ENCODE measurements at regions not wholly inside any gene's neighbourhood (a gene's known extent, or its start where the extent isn't known, plus 50 kb on each side); places are given as distances from the start of the nearest gene placed in this dataset.

- Histone ChIP-seq H2AK5ac (ENCODE audit: insufficient read length, low read length) (no peak overlapping the region), H2BK120ac (ENCODE audit: low read depth, low read length, poor library complexity, severe bottlenecking) (no peak overlapping the region), H3K4ac (ENCODE audit: low read depth, low read length) (no peak overlapping the region), H3K9me3 (ENCODE audit: control insufficient read depth, low read depth, low read length) (no peaks in the 10 kb centered on the region), H3K18ac (ENCODE audit: insufficient read length, low read depth, low read length) (no peak overlapping the region), H3K79me1 (ENCODE audit: insufficient read depth, low read depth, low read length, poor library complexity, severe bottlenecking) (no peaks in the 10 kb centered on the region), H4K8ac (replicated peaks; ENCODE audit: insufficient read length, low read depth, low read length) (no peak overlapping the region), H3K4me2 (ENCODE audit: insufficient read depth, insufficient read length, low read length) (no peak overlapping the region), H4K5ac (ENCODE audit: insufficient read length, low read depth, low read length) (no peak overlapping the region), H3K23me2 (ENCODE audit: insufficient read length, low read depth, low read length, poor library complexity, severe bottlenecking) (no peaks in the 10 kb centered on the region), H2BK5ac (ENCODE audit: insufficient read length, low read length) (no peak overlapping the region), H3K4me1 (ENCODE audit: insufficient read depth, low read length) (no peaks in the 10 kb centered on the region), H4K20me1 (ENCODE audit: control insufficient read depth, insufficient read depth, insufficient read length) (no peaks in the 10 kb centered on the region), H3K14ac (ENCODE audit: insufficient read depth, low read length) (no peak overlapping the region), H3K79me2 (ENCODE audit: insufficient read depth, low read length) (no peaks in the 10 kb centered on the region), H3K9ac (ENCODE audit: extremely low read depth, insufficient read length, low read length) (no peak overlapping the region), H3T11ph (ENCODE audit: low read length) (no peak overlapping the region), H3K27ac (ENCODE audit: insufficient read length, low read depth, low read length) (no peak overlapping the region), H2BK20ac (ENCODE audit: low read depth, low read length, poor library complexity, severe bottlenecking) (no peak overlapping the region), H4K91ac (ENCODE audit: insufficient read length, low read depth, low read length) (no peak overlapping the region), H3K27me3 (ENCODE audit: insufficient read depth, low read length) (no peaks in the 10 kb centered on the region), H2AFZ (ENCODE audit: low read length) (no peak overlapping the region), H3K23ac (ENCODE audit: insufficient read length, low read depth, low read length) (no peak overlapping the region), H3K56ac (ENCODE audit: insufficient read length, low read depth, low read length) (no peak overlapping the region), H2BK15ac (ENCODE audit: low read depth, low read length) (no peak overlapping the region), H2BK12ac (ENCODE audit: insufficient read length, low read depth, low read length) (no peak overlapping the region)
- Mint-ChIP-seq H3K36me3 (ENCODE audit: insufficient read depth in 1 of 3, low read depth in 3 of 3) (no peaks in the 10 kb centered on the region), H3K4me3 (no peak overlapping the region), H3K27ac (no peak overlapping the region), H3K9me3 (no peaks in the 10 kb centered on the region), H3K27me3 (ENCODE audit: low read depth) (no peaks in the 10 kb centered on the region), H3K4me1 (peaks cover 0 to 8% of the 10 kb centered on the region in 2 experiments; a peak in 1 of 4 replicates)
- TF ChIP-seq, protein P1, sequence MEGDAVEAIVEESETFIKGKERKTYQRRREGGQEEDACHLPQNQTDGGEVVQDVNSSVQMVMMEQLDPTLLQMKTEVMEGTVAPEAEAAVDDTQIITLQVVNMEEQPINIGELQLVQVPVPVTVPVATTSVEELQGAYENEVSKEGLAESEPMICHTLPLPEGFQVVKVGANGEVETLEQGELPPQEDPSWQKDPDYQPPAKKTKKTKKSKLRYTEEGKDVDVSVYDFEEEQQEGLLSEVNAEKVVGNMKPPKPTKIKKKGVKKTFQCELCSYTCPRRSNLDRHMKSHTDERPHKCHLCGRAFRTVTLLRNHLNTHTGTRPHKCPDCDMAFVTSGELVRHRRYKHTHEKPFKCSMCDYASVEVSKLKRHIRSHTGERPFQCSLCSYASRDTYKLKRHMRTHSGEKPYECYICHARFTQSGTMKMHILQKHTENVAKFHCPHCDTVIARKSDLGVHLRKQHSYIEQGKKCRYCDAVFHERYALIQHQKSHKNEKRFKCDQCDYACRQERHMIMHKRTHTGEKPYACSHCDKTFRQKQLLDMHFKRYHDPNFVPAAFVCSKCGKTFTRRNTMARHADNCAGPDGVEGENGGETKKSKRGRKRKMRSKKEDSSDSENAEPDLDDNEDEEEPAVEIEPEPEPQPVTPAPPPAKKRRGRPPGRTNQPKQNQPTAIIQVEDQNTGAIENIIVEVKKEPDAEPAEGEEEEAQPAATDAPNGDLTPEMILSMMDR (conservative IDR thresholded peaks at IDR 0.05): no peak
- WGBS (ENCODE audit: extremely low coverage, insufficient read length, low lambda C conversion rate): no CpG with 5 or more reads among the region's 1 CpG
- DNase-seq: no peak
These were observed 165.1 kb downstream of the SLIT2 start for GRCh38 chr4:20416800-20417199.
